Endodermal cell (in vitro differentiated cells): ENCODE measurements at regions not wholly inside any gene's neighbourhood (a gene's known extent, or its start where the extent isn't known, plus 50 kb on each side); places are given as distances from the start of the nearest gene placed in this dataset.

Experiments
- DNase-seq: peaks from one replicate; pipeline ENCODE4 v3.0.0-alpha.2; 2017
- H3K27ac ChIP-seq: 2 replicates; pipeline ENCODE4 v1.5.1; 2013; ENCODE audit warnings: mild to moderate bottlenecking, low read depth, low read length, moderate library complexity
- H3K27me3 ChIP-seq: 2 replicates; pipeline ENCODE4 v1.6.1; 2013; ENCODE audit warnings: mild to moderate bottlenecking, low read length, moderate library complexity; ENCODE audit not compliant: insufficient read depth, control insufficient read depth, poor library complexity, severe bottlenecking
- H3K36me3 ChIP-seq: 2 replicates; pipeline ENCODE4 v1.7.0; 2013; ENCODE audit warnings: mild to moderate bottlenecking, low read length, moderate library complexity; ENCODE audit not compliant: control insufficient read depth, insufficient read depth
- H3K4me1 ChIP-seq: one replicate; pipeline ENCODE4 v1.7.0; 2013; ENCODE audit warnings: low read length; ENCODE audit not compliant: control insufficient read depth, insufficient read depth
- H3K4me3 ChIP-seq: 2 replicates; pipeline ENCODE4 v1.5.1; 2013; ENCODE audit warnings: mild to moderate bottlenecking, low read length, moderate library complexity
- H3K9ac ChIP-seq: 2 replicates; pipeline ENCODE4 v1.6.1; 2013; ENCODE audit warnings: mild to moderate bottlenecking, low read length, moderate library complexity; ENCODE audit not compliant: poor library complexity, severe bottlenecking; ENCODE audit errors: extremely low read depth
- H3K9me3 ChIP-seq: 2 replicates; pipeline ENCODE4 v1.6.1; 2013; ENCODE audit warnings: mild to moderate bottlenecking, low read length, moderate library complexity; ENCODE audit not compliant: control insufficient read depth
- H3K27ac Mint-ChIP-seq: 2 replicates; pipeline ENCODE4 v1.8.0; 2020; ENCODE audit warnings: mixed read lengths
- H3K27me3 Mint-ChIP-seq: 2 replicates; pipeline ENCODE4 v1.8.0; 2021; ENCODE audit warnings: mild to moderate bottlenecking, mixed read lengths; ENCODE audit not compliant: insufficient read depth
- H3K36me3 Mint-ChIP-seq: 2 replicates; pipeline ENCODE4 v1.8.0; 2020; ENCODE audit warnings: low read depth, mixed read lengths
- H3K4me1 Mint-ChIP-seq: 2 replicates; pipeline ENCODE4 v1.8.0; 2020; ENCODE audit warnings: mixed read lengths
- H3K4me3 Mint-ChIP-seq: 2 replicates; pipeline ENCODE4 v1.8.0; 2020; ENCODE audit warnings: mild to moderate bottlenecking, moderate library complexity, mixed read lengths
- H3K9me3 Mint-ChIP-seq: 2 replicates; pipeline ENCODE4 v1.8.0; 2020; ENCODE audit warnings: mild to moderate bottlenecking, mixed read lengths
- WGBS, 2 experiments: methylation state at CpG; one replicate each; pipeline versions ENCODE4 v1.1.5 to v1.1.7; 2013; ENCODE audit warnings: missing lambda C conversion rate in 2 of 2, mixed read lengths in 1 of 2; ENCODE audit not compliant: insufficient coverage in 1 of 2, insufficient read length in 1 of 2; 5-methylcytosine and 5-hydroxymethylcytosine counted together
- TF ChIP-seq, protein P1 (sequence below): fragments of 200-600 bp; sonication (generic); conservative IDR thresholded peaks from 2 replicates; pipeline ENCODE4 v1.5.0; 2021; ENCODE audit warnings: antibody characterized with exemption, mild to moderate bottlenecking

DNA sequence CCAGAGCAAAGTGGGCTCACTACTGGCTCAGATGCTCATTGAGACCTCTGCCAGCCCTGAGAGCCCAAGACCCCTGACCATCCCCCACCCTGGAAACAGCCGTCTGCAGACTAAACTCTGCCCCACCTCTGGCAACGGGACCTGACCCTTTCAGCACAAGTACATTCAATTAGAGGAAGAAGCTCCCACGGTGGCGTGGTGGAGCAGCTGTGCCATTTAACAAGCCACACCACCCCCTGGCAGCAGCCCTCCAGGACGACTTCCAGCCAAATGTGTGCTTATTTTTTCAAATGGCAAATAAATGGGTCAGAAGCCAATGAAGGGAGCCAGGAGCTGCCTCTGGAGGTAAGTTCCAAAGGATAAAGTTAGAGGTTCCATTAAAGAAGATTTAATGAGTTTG, 226.7 kb downstream of the NPHP4 start:
- Mint-ChIP-seq H3K36me3 (no peaks in the 10 kb centered on the region), H3K27ac (no peak overlapping the region), H3K4me3 (no peak overlapping the region), H3K4me1 (peaks cover 11% of the 10 kb centered on the region), H3K9me3 (peaks cover 17% of the 10 kb centered on the region), H3K27me3 (peaks cover 2% of the 10 kb centered on the region)
- WGBS, 2 experiments: 71 to 82% methylated on average over 5 of the region's 5 CpGs
- TF ChIP-seq, protein P1, sequence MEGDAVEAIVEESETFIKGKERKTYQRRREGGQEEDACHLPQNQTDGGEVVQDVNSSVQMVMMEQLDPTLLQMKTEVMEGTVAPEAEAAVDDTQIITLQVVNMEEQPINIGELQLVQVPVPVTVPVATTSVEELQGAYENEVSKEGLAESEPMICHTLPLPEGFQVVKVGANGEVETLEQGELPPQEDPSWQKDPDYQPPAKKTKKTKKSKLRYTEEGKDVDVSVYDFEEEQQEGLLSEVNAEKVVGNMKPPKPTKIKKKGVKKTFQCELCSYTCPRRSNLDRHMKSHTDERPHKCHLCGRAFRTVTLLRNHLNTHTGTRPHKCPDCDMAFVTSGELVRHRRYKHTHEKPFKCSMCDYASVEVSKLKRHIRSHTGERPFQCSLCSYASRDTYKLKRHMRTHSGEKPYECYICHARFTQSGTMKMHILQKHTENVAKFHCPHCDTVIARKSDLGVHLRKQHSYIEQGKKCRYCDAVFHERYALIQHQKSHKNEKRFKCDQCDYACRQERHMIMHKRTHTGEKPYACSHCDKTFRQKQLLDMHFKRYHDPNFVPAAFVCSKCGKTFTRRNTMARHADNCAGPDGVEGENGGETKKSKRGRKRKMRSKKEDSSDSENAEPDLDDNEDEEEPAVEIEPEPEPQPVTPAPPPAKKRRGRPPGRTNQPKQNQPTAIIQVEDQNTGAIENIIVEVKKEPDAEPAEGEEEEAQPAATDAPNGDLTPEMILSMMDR: no peak
- Histone ChIP-seq H3K9ac (no peak overlapping the region), H3K9me3 (peaks cover 20% of the 10 kb centered on the region), H3K4me1 (no peaks in the 10 kb centered on the region), H3K27ac (no peak overlapping the region), H3K36me3 (no peaks in the 10 kb centered on the region), H3K27me3 (no peaks in the 10 kb centered on the region), H3K4me3 (no peak overlapping the region)
- DNase-seq: no peak

DNA sequence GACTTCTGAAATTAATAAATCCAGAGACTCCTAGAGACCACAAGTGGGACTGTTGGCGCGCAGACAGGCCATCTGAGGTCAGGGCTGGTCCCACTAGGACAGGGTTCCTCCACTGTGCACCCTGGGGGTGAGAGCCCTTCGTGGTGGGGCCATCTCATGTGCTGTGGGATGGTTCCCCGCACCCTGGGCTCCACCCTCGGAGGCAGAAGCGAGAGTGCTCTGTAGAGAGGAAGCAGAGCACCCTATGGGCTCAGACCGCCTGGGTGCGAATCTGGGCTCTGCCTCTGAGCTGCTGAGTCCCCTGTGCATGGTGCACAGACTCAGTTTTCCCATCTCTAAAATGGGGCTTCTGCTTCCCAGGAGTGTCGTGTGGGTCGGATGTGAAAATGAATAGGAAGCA, 227.3 kb downstream of the NPHP4 start:
- Histone ChIP-seq H3K36me3 (no peaks in the 10 kb centered on the region), H3K27me3 (no peaks in the 10 kb centered on the region), H3K4me3 (no peak overlapping the region), H3K9ac (no peak overlapping the region), H3K9me3 (peaks cover 26% of the 10 kb centered on the region), H3K27ac (no peak overlapping the region), H3K4me1 (no peaks in the 10 kb centered on the region)
- TF ChIP-seq, protein P1: no peak
- Mint-ChIP-seq H3K27ac (no peak overlapping the region), H3K9me3 (peaks cover 22% of the 10 kb centered on the region), H3K27me3 (peaks cover 2% of the 10 kb centered on the region), H3K4me3 (no peak overlapping the region), H3K36me3 (no peaks in the 10 kb centered on the region), H3K4me1 (peaks cover 11% of the 10 kb centered on the region)
- DNase-seq: no peak
- 92 to 93% methylated on average over 5 to 10 of the region's 10 CpGs for WGBS, 2 experiments

DNA sequence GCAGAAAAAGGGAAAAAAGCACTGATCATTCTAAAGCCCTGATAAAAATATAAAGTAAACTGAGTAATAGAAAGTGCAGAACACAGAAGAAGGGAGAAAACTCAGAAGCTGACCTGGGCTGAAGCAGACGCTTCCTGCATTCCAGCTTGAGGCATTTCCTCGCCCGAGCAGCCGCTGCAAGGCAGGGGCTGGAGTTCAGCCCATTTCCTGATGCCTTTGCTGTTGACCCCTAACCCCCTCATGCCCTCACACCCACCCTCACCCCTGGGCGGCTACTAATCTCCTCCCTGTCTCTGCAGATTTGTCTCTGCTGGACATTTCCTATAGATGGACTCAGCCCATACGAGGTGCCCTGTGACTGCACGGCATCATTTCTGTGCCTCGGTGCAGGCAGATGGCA, 227.8 kb downstream of the NPHP4 start:
- Histone ChIP-seq H3K27ac (no peak overlapping the region), H3K4me3 (no peak overlapping the region), H3K9me3 (peaks cover 30% of the 10 kb centered on the region), H3K36me3 (no peaks in the 10 kb centered on the region), H3K9ac (no peak overlapping the region), H3K27me3 (no peaks in the 10 kb centered on the region), H3K4me1 (no peaks in the 10 kb centered on the region)
- no peak for DNase-seq
- peaks cover 11% of the 10 kb centered on the region for H3K4me1 Mint-ChIP-seq
- no peaks in the 10 kb centered on the region for H3K36me3 Mint-ChIP-seq
- H3K4me3 Mint-ChIP-seq: no peak overlapping the region
- no peak overlapping the region for H3K27ac Mint-ChIP-seq
- 72 to 83% methylated on average over 5 to 8 of the region's 8 CpGs for WGBS, 2 experiments
- TF ChIP-seq, protein P1: no peak
- peaks cover 2% of the 10 kb centered on the region for H3K27me3 Mint-ChIP-seq
- peaks cover 22% of the 10 kb centered on the region for H3K9me3 Mint-ChIP-seq
